Astrocyte (in vitro differentiated cells and primary cell): ENCODE measurements at regions not wholly inside any gene's neighbourhood (a gene's known extent, or its start where the extent isn't known, plus 50 kb on each side); places are given as distances from the start of the nearest gene placed in this dataset.

ENCODE experiments used
- DNase-seq: peaks from one replicate; pipeline ENCODE4 v3.0.0-alpha.2; 2010; ENCODE audit warnings: low read depth
- FAIRE-seq: peaks from 2 replicates; lab custom pipeline; 2011; peaks lifted over from hg19 to GRCh38; lab: Jason Lieb, UNC
- H2AFZ ChIP-seq: 2 replicates; pipeline ENCODE4 v1.6.0; 2012; ENCODE audit warnings: low read depth, low read length, inconsistent platforms
- H3K27ac ChIP-seq: 2 replicates; pipeline ENCODE4 v1.5.1; 2011; ENCODE audit warnings: low read depth, low read length, inconsistent platforms
- H3K27me3 ChIP-seq: 2 replicates; pipeline ENCODE4 v1.6.0; 2011; ENCODE audit warnings: low read length, inconsistent platforms; ENCODE audit not compliant: insufficient read depth
- H3K36me3 ChIP-seq: 2 replicates; pipeline ENCODE4 v1.5.1; 2011; ENCODE audit warnings: low read length, inconsistent platforms; ENCODE audit not compliant: insufficient read depth
- H3K4me1 ChIP-seq: 2 replicates; pipeline ENCODE4 v1.5.1; 2011; ENCODE audit warnings: low read length, inconsistent platforms; ENCODE audit not compliant: insufficient read depth
- H3K4me2 ChIP-seq: 2 replicates; pipeline ENCODE4 v1.6.0; 2012; ENCODE audit warnings: low read length, inconsistent platforms
- H3K4me3 ChIP-seq: 2 replicates; pipeline ENCODE4 v1.5.1; 2011; ENCODE audit warnings: low read depth, mild to moderate bottlenecking, low read length, inconsistent platforms; ENCODE audit not compliant: insufficient read depth
- H3K79me2 ChIP-seq: 2 replicates; pipeline ENCODE4 v1.6.0; 2012; ENCODE audit warnings: mild to moderate bottlenecking, low read length, inconsistent platforms; ENCODE audit not compliant: insufficient read depth
- H3K9ac ChIP-seq: 2 replicates; pipeline ENCODE4 v1.6.0; 2012; ENCODE audit warnings: mild to moderate bottlenecking, low read length, inconsistent platforms
- H3K9me3 ChIP-seq: 2 replicates; pipeline ENCODE4 v1.5.1; 2012; ENCODE audit warnings: low read depth, mild to moderate bottlenecking, low read length, inconsistent platforms; ENCODE audit not compliant: insufficient read depth
- H4K20me1 ChIP-seq: 2 replicates; pipeline ENCODE4 v1.6.0; 2012; ENCODE audit warnings: low read length, inconsistent platforms; ENCODE audit not compliant: insufficient read depth
- H3K27ac Mint-ChIP-seq: one replicate; pipeline ENCODE4 v1.8.0; 2021; ENCODE audit warnings: mild to moderate bottlenecking, mixed read lengths; ENCODE audit not compliant: unreplicated experiment
- H3K27me3 Mint-ChIP-seq: one replicate; pipeline ENCODE4 v1.8.0; 2021; ENCODE audit warnings: low read depth, mixed read lengths; ENCODE audit not compliant: unreplicated experiment
- H3K36me3 Mint-ChIP-seq: one replicate; pipeline ENCODE4 v1.8.0; 2021; ENCODE audit warnings: low read depth, mixed read lengths; ENCODE audit not compliant: unreplicated experiment
- H3K4me1 Mint-ChIP-seq: one replicate; pipeline ENCODE4 v1.8.0; 2021; ENCODE audit warnings: low read depth, mixed read lengths; ENCODE audit not compliant: unreplicated experiment
- H3K4me3 Mint-ChIP-seq: one replicate; pipeline ENCODE4 v1.8.0; 2021; ENCODE audit warnings: mild to moderate bottlenecking, moderate library complexity, mixed read lengths; ENCODE audit not compliant: unreplicated experiment
- H3K9me3 Mint-ChIP-seq: one replicate; pipeline ENCODE4 v1.8.0; 2021; ENCODE audit warnings: mild to moderate bottlenecking, mixed read lengths; ENCODE audit not compliant: unreplicated experiment
- CTCF ChIP-seq: IDR thresholded peaks from 2 replicates; pipeline ENCODE4 v1.5.1; 2011; ENCODE audit warnings: low read depth, mild to moderate bottlenecking, inconsistent platforms, low read length, moderate library complexity; ENCODE audit not compliant: insufficient read depth
- EZH2 ChIP-seq: IDR thresholded peaks from 2 replicates; pipeline ENCODE4 v1.6.1; 2012; ENCODE audit warnings: mild to moderate bottlenecking, low read length, inconsistent platforms; ENCODE audit not compliant: insufficient read depth

- TF ChIP-seq CTCF: no peak
- TF ChIP-seq EZH2: no peak
- Histone ChIP-seq H4K20me1 (no peaks in the 10 kb centered on the region), H3K9me3 (no peaks in the 10 kb centered on the region), H3K9ac (no peak overlapping the region), H3K4me3 (no peak overlapping the region), H3K27ac (no peak overlapping the region), H3K79me2 (no peaks in the 10 kb centered on the region), H3K27me3 (no peaks in the 10 kb centered on the region), H3K4me2 (no peak overlapping the region), H3K4me1 (peaks cover 8% of the 10 kb centered on the region), H3K36me3 (no peaks in the 10 kb centered on the region), H2AFZ (no peak overlapping the region)
- Mint-ChIP-seq H3K27ac (no peak overlapping the region), H3K4me1 (peaks cover 4% of the 10 kb centered on the region), H3K9me3 (no peaks in the 10 kb centered on the region), H3K36me3 (no peaks in the 10 kb centered on the region), H3K4me3 (no peak overlapping the region), H3K27me3 (no peaks in the 10 kb centered on the region)
- DNase-seq (no peak), FAIRE-seq (no peak)
Observed at GRCh38 chr13:103945836-103946235, 879.6 kb upstream of the SLC10A2 start.

DNA sequence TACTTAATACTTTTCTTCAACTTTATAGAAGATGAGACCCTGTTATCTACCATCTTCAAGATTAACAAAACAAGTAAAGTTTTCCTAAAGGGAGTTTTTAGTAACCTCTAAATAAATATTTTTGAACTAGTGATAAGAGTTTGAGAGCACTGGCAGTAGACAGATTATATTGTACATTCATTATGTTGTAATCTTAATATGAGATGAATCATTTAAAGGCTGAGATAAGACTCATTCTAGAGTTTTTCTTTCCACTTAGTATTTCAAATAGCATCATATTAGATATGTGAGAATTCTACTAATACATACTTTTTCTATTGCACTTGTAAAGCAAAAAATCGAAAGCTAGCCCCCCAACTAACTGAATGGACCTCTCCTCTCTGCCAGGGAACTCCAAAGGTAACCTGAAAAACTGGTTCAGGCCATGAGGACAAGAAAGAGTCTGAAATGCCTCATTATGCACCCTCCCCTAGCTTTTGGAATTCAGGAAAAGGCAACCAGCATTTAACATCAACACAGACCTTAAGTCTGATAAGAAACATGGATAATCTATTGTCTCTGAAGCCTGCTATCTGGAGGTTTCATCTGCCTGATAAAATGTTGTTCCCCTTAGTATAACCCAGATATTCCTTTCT is 875.4 kb upstream of the SLC10A2 start:
- H3K4me3 ChIP-seq: no peak overlapping the region
- no peak overlapping the region for H3K27ac ChIP-seq
- H3K79me2 ChIP-seq: no peaks in the 10 kb centered on the region
- H4K20me1 ChIP-seq: no peaks in the 10 kb centered on the region
- Mint-ChIP-seq H3K27me3 (no peaks in the 10 kb centered on the region), H3K4me1 (no peaks in the 10 kb centered on the region), H3K4me3 (no peak overlapping the region), H3K36me3 (no peaks in the 10 kb centered on the region), H3K27ac (no peak overlapping the region), H3K9me3 (no peaks in the 10 kb centered on the region)
- H3K9me3 ChIP-seq: no peaks in the 10 kb centered on the region
- peak overlapping the region; percentile 14 for H3K4me2 ChIP-seq
- DNase-seq (peak; percentile 36), FAIRE-seq (no peak)
- H3K36me3 ChIP-seq: no peaks in the 10 kb centered on the region
- no peak overlapping the region for H2AFZ ChIP-seq
- no peaks in the 10 kb centered on the region for H3K27me3 ChIP-seq
- no peak overlapping the region for H3K9ac ChIP-seq
- TF ChIP-seq CTCF: no peak
- no peak for TF ChIP-seq EZH2
- peaks cover 8% of the 10 kb centered on the region for H3K4me1 ChIP-seq

DNA sequence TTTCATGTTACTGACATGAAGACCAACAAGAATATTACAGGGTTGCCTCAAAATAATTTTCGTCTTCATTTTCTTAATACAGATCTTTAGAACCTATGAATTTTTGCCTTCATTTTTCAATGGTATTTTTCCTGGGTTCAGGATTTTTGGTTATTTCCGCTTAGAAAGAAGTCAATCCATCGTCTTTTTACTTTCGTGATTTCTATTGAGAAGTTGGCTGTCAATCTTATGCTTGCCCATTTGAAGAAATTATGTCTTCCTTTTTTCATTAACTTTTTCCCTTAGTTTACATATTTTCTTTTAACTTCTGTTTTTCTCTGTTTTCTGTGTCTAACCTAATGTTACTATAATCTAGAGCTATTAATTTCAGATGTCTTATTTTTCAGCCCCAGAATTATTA is 868.9 kb upstream of the SLC10A2 start:
- FAIRE-seq: no peak
- Histone ChIP-seq H3K4me1 (no peaks in the 10 kb centered on the region), H3K79me2 (no peaks in the 10 kb centered on the region), H3K27me3 (no peaks in the 10 kb centered on the region), H4K20me1 (no peaks in the 10 kb centered on the region), H3K9ac (no peak overlapping the region), H3K27ac (no peak overlapping the region), H3K4me2 (no peak overlapping the region), H3K36me3 (no peaks in the 10 kb centered on the region), H3K4me3 (no peak overlapping the region), H2AFZ (no peak overlapping the region), H3K9me3 (no peaks in the 10 kb centered on the region)
- Mint-ChIP-seq H3K4me3 (no peak overlapping the region), H3K9me3 (no peaks in the 10 kb centered on the region), H3K27me3 (no peaks in the 10 kb centered on the region), H3K4me1 (no peaks in the 10 kb centered on the region), H3K27ac (no peak overlapping the region), H3K36me3 (no peaks in the 10 kb centered on the region)
- TF ChIP-seq CTCF: no peak
- no peak for TF ChIP-seq EZH2
- no peak for DNase-seq
